DND-41 (cell line): ENCODE measurements at regions not wholly inside any gene's neighbourhood (a gene's known extent, or its start where the extent isn't known, plus 50 kb on each side); places are given as distances from the start of the nearest gene placed in this dataset.

Experiments
- ATAC-seq: fragments of 200-7000 bp; cut with Tn5 transposase; 3 replicates; pipeline ENCODE4 v1.9.1; 2021; ENCODE audit warnings: low read depth; ENCODE audit not compliant: insufficient read depth
- DNase-seq: peaks from one replicate; pipeline ENCODE4 v3.0.0-alpha.2; 2020
- H2AFZ ChIP-seq: 2 replicates; pipeline ENCODE4 v1.6.0; 2012; ENCODE audit warnings: low read depth, low read length
- H3K27ac ChIP-seq: 2 replicates; pipeline ENCODE4 v1.5.1; 2012; ENCODE audit warnings: low read length, inconsistent platforms
- H3K27me3 ChIP-seq: fragments of 200-600 bp; sonication (generic); 2 replicates; pipeline ENCODE4 v1.6.0; 2012; ENCODE audit warnings: low read length, mild to moderate bottlenecking, inconsistent platforms; ENCODE audit not compliant: insufficient read depth, poor library complexity
- H3K36me3 ChIP-seq: 2 replicates; pipeline ENCODE4 v1.5.1; 2012; ENCODE audit warnings: low read length, inconsistent platforms; ENCODE audit not compliant: insufficient read depth
- H3K4me1 ChIP-seq: 2 replicates; pipeline ENCODE4 v1.5.1; 2012; ENCODE audit warnings: mild to moderate bottlenecking, low read length; ENCODE audit not compliant: insufficient read depth
- H3K4me2 ChIP-seq: 2 replicates; pipeline ENCODE4 v1.6.0; 2012; ENCODE audit warnings: mild to moderate bottlenecking, moderate library complexity, low read length, inconsistent platforms; ENCODE audit not compliant: insufficient read depth
- H3K4me3 ChIP-seq, 2 experiments: fragments of 200-600 bp in 1 of 2; shearing (Covaris generic) in 1 of 2; 2 replicates each; pipeline ENCODE4 v1.5.1; 2012 to 2016; ENCODE audit warnings: inconsistent platforms in 2 of 2, low read length in 2 of 2, mild to moderate bottlenecking in 2 of 2, low read depth in 1 of 2, moderate library complexity in 1 of 2
- H3K79me2 ChIP-seq: 2 replicates; pipeline ENCODE4 v1.6.0; 2012; ENCODE audit warnings: low read length, inconsistent platforms; ENCODE audit not compliant: insufficient read depth
- H3K9ac ChIP-seq: 2 replicates; pipeline ENCODE4 v1.6.0; 2012; ENCODE audit warnings: low read depth, mild to moderate bottlenecking, inconsistent platforms, low read length, moderate library complexity
- H3K9me3 ChIP-seq: 2 replicates; pipeline ENCODE4 v1.5.1; 2012; ENCODE audit warnings: low read length, moderate library complexity, mild to moderate bottlenecking, inconsistent platforms; ENCODE audit not compliant: insufficient read depth, severe bottlenecking
- H4K20me1 ChIP-seq: 2 replicates; pipeline ENCODE4 v1.6.0; 2012; ENCODE audit warnings: low read length; ENCODE audit not compliant: insufficient read depth
- EZH2 ChIP-seq: IDR thresholded peaks from 3 replicates; pipeline ENCODE4 v1.6.1; 2012; ENCODE audit warnings: borderline replicate concordance, low read depth, mild to moderate bottlenecking, moderate library complexity, low read length, inconsistent platforms; ENCODE audit not compliant: severe bottlenecking
- TF ChIP-seq, protein P1 (sequence below): IDR thresholded peaks from 2 replicates; pipeline ENCODE4 v1.5.1; 2012; ENCODE audit warnings: borderline replicate concordance, low read length, moderate library complexity, mild to moderate bottlenecking; ENCODE audit not compliant: poor library complexity, severe bottlenecking; ENCODE audit errors: extremely low read depth

DNA sequence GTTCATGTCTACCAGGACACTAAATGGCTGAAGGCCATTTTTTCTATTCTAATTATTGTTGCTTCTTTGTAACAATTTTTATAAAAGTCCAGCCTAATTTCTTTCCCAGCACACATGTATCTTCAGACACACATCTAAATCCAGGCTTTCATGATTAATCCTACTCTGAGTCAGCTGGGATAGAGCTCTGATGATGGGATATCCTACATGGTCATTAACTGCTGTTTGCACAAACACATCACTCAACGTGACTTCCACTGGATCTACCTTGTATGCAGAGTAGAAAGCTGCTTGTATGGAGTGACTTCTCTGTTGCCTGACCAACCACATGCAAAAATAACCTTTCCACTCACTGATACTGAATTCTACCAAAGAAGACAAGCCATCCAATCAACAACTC lies 260.9 kb downstream of the AHR start:
- Histone ChIP-seq H3K9me3 (no peaks in the 10 kb centered on the region), H4K20me1 (no peaks in the 10 kb centered on the region), H3K79me2 (no peaks in the 10 kb centered on the region), H2AFZ (no peak overlapping the region), H3K4me2 (no peak overlapping the region), H3K27ac (no peak overlapping the region), H3K4me1 (no peaks in the 10 kb centered on the region), H3K9ac (no peak overlapping the region), H3K27me3 (no peaks in the 10 kb centered on the region), H3K36me3 (no peaks in the 10 kb centered on the region), H3K4me3 (no peak overlapping the region)
- ATAC-seq (no peak), DNase-seq (no peak)
- TF ChIP-seq EZH2: no peak
- TF ChIP-seq, protein P1, sequence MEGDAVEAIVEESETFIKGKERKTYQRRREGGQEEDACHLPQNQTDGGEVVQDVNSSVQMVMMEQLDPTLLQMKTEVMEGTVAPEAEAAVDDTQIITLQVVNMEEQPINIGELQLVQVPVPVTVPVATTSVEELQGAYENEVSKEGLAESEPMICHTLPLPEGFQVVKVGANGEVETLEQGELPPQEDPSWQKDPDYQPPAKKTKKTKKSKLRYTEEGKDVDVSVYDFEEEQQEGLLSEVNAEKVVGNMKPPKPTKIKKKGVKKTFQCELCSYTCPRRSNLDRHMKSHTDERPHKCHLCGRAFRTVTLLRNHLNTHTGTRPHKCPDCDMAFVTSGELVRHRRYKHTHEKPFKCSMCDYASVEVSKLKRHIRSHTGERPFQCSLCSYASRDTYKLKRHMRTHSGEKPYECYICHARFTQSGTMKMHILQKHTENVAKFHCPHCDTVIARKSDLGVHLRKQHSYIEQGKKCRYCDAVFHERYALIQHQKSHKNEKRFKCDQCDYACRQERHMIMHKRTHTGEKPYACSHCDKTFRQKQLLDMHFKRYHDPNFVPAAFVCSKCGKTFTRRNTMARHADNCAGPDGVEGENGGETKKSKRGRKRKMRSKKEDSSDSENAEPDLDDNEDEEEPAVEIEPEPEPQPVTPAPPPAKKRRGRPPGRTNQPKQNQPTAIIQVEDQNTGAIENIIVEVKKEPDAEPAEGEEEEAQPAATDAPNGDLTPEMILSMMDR: no peak

DNA sequence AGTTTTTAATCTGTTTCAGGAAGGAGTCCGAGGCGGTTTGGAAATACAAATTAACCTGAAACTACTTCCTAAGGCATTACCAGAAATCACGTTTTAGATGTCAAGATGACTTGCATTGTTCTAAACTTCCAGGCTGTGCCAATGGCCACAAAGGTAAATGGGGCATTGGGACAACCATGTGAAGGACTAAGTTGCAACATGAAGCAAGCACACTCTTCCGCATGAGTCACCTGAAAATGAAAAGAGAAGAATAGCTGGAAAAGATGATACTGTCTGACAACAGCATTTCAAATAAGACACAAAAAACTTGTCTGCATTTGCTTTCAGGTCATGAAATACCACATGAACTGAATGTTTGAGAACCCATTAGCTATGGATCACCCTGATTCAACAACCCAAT lies 262.1 kb downstream of the AHR start:
- Histone ChIP-seq H3K4me3 (no peak overlapping the region), H3K79me2 (no peaks in the 10 kb centered on the region), H3K36me3 (no peaks in the 10 kb centered on the region), H3K9me3 (no peaks in the 10 kb centered on the region), H3K27me3 (no peaks in the 10 kb centered on the region), H3K4me2 (no peak overlapping the region), H3K27ac (no peak overlapping the region), H3K4me1 (no peaks in the 10 kb centered on the region), H3K9ac (no peak overlapping the region), H2AFZ (no peak overlapping the region), H4K20me1 (no peaks in the 10 kb centered on the region)
- TF ChIP-seq EZH2: no peak
- TF ChIP-seq, protein P1: no peak
- no peak for DNase-seq
- no peak for ATAC-seq

DNA sequence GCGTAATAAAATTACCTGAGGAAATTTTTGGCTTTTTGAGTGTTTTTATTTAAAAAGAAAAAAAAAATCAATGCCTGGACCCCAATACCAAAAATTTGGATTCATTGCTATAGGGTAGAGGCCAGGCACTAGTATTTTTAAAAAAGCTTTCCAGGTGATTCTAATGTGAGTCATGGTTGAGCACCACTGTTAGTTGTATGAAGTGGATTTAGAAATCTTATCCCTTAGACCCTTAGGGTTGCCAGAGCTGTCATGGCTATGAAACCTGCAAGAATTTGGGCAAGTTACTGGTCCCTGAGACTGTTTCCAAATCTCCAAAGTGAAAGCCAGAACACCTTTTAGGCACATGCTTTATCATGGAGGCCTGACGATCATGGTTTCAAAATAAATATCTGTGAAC lies 262.5 kb downstream of the AHR start:
- Histone ChIP-seq H4K20me1 (no peaks in the 10 kb centered on the region), H3K9me3 (no peaks in the 10 kb centered on the region), H3K4me1 (no peaks in the 10 kb centered on the region), H3K9ac (no peak overlapping the region), H2AFZ (no peak overlapping the region), H3K4me2 (no peak overlapping the region), H3K27ac (no peak overlapping the region), H3K27me3 (no peaks in the 10 kb centered on the region), H3K4me3 (no peak overlapping the region), H3K79me2 (no peaks in the 10 kb centered on the region), H3K36me3 (no peaks in the 10 kb centered on the region)
- DNase-seq (no peak), ATAC-seq (no peak)
- TF ChIP-seq EZH2: no peak
- TF ChIP-seq, protein P1: no peak

DNA sequence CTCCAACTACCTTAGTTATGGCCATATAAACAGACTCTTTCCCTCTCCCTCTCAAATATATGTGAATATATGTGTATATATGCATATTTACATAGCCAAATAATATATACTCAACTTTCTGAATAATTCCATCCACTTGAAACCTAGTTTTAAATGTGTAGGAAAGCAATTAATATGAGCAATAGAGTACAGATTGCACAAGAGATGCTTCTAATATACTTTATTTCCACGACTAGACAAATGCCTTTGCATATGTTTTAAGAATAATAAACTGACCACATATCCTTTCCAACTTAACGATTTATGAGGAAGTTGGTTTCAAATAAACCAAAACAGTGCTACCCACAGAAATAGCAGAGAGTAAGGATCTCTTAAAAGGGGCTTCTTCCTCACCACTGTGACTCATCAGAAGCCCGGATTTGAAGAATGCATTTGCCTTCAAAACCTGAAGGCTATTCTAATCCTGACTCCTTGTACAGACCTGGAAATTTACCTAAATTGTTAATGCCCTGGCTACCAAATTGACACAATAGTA lies 266.3 kb downstream of the AHR start:
- Histone ChIP-seq H3K27me3 (no peaks in the 10 kb centered on the region), H3K27ac (no peak overlapping the region), H3K9ac (no peak overlapping the region), H3K79me2 (no peaks in the 10 kb centered on the region), H2AFZ (no peak overlapping the region), H4K20me1 (no peaks in the 10 kb centered on the region), H3K36me3 (no peaks in the 10 kb centered on the region), H3K9me3 (no peaks in the 10 kb centered on the region), H3K4me2 (no peak overlapping the region), H3K4me3 (no peak overlapping the region), H3K4me1 (no peaks in the 10 kb centered on the region)
- DNase-seq (no peak), ATAC-seq (peak; percentile 81)
- no peak for TF ChIP-seq EZH2
- TF ChIP-seq, protein P1: no peak
